ENCODE measurements at regions not wholly inside any gene's neighbourhood (a gene's known extent, or its start where the extent isn't known, plus 50 kb on each side); places are given as distances from the start of the nearest gene placed in this dataset.

DNA sequence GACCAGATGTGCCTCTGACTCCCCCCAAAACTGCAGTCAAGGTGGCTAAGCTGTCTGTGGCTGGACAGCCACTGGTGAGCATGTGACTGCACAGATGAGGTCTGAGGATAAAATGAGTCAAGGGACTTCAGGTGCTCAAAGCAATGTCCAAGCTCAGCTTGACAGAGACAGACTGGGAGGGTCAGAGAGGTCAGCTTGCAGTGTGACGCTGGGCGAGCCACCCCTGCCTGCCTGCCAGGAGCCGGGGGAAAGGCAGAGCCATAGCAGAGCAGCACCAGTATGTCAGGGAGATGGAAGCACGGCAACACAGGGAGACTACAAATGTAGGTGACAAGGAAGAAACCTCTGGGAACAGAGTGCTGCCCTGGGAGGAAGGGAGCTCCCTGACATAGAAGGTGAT is 399.4 kb downstream of the OCA2 start:
- no peak for DNase-seq (ENCODE audit: extremely low read depth in 1 of 4, low spot score in 3 of 4)
- in situ Hi-C loops (cut with MboI) = no loop called here
- Histone ChIP-seq H3K4me2 (ENCODE audit: insufficient read depth, low read length) (no peak overlapping the region), H2AFZ (ENCODE audit: low read depth, low read length) (no peak overlapping the region), H3K36me3 (ENCODE audit: control insufficient read depth, insufficient read depth, low read length) (no peaks in the 10 kb centered on the region), H3K79me2 (ENCODE audit: control insufficient read depth, insufficient read depth, low read length) (no peaks in the 10 kb centered on the region), H3K4me1 (replicated peaks in 1 of 2; ENCODE audit: control insufficient read depth in 2 of 2, insufficient read depth in 2 of 2, low read length in 2 of 2) (no peaks in the 10 kb centered on the region; a peak in 1 of 5 replicates), H3K27ac (ENCODE audit: extremely low read depth, low read depth, low read length) (no peak overlapping the region), H3K9me1 (ENCODE audit: control insufficient read depth, insufficient read depth, low read length) (no peaks in the 10 kb centered on the region), H3K4me3 (no peak overlapping the region), H3K27me3 (ENCODE audit: control insufficient read depth in 2 of 2, insufficient read depth in 2 of 2, low read length in 2 of 2) (peaks cover 0 to 10% of the 10 kb centered on the region in 2 experiments; a peak in 3 of 5 replicates), H3K9ac (ENCODE audit: insufficient read depth in 1 of 2, low read depth in 2 of 2, low read length in 2 of 2) (no peak overlapping the region), H3K9me3 (replicated peaks; ENCODE audit: control insufficient read depth, insufficient read depth, low read depth, low read length) (no peaks in the 10 kb centered on the region), H4K20me1 (replicated peaks; ENCODE audit: control insufficient read depth, insufficient read depth, low read length) (no peaks in the 10 kb centered on the region)
- ChIA-PET CTCF (ENCODE audit: low intra/inter-chr PET ratio) (no interaction called here), POLR2A (no interaction called here)
- intact Hi-C loops (cut with micrococcal nuclease) = no loop called here
- ATAC-seq = no peak
- no peak for TF ChIP-seq ELF1 (tag; IDR thresholded peaks at IDR 0.05)
- TF ChIP-seq SMAD4 (CRISPR knock-in tag; conservative IDR thresholded peaks at IDR 0.05) = no peak
- TF ChIP-seq, protein P1, sequence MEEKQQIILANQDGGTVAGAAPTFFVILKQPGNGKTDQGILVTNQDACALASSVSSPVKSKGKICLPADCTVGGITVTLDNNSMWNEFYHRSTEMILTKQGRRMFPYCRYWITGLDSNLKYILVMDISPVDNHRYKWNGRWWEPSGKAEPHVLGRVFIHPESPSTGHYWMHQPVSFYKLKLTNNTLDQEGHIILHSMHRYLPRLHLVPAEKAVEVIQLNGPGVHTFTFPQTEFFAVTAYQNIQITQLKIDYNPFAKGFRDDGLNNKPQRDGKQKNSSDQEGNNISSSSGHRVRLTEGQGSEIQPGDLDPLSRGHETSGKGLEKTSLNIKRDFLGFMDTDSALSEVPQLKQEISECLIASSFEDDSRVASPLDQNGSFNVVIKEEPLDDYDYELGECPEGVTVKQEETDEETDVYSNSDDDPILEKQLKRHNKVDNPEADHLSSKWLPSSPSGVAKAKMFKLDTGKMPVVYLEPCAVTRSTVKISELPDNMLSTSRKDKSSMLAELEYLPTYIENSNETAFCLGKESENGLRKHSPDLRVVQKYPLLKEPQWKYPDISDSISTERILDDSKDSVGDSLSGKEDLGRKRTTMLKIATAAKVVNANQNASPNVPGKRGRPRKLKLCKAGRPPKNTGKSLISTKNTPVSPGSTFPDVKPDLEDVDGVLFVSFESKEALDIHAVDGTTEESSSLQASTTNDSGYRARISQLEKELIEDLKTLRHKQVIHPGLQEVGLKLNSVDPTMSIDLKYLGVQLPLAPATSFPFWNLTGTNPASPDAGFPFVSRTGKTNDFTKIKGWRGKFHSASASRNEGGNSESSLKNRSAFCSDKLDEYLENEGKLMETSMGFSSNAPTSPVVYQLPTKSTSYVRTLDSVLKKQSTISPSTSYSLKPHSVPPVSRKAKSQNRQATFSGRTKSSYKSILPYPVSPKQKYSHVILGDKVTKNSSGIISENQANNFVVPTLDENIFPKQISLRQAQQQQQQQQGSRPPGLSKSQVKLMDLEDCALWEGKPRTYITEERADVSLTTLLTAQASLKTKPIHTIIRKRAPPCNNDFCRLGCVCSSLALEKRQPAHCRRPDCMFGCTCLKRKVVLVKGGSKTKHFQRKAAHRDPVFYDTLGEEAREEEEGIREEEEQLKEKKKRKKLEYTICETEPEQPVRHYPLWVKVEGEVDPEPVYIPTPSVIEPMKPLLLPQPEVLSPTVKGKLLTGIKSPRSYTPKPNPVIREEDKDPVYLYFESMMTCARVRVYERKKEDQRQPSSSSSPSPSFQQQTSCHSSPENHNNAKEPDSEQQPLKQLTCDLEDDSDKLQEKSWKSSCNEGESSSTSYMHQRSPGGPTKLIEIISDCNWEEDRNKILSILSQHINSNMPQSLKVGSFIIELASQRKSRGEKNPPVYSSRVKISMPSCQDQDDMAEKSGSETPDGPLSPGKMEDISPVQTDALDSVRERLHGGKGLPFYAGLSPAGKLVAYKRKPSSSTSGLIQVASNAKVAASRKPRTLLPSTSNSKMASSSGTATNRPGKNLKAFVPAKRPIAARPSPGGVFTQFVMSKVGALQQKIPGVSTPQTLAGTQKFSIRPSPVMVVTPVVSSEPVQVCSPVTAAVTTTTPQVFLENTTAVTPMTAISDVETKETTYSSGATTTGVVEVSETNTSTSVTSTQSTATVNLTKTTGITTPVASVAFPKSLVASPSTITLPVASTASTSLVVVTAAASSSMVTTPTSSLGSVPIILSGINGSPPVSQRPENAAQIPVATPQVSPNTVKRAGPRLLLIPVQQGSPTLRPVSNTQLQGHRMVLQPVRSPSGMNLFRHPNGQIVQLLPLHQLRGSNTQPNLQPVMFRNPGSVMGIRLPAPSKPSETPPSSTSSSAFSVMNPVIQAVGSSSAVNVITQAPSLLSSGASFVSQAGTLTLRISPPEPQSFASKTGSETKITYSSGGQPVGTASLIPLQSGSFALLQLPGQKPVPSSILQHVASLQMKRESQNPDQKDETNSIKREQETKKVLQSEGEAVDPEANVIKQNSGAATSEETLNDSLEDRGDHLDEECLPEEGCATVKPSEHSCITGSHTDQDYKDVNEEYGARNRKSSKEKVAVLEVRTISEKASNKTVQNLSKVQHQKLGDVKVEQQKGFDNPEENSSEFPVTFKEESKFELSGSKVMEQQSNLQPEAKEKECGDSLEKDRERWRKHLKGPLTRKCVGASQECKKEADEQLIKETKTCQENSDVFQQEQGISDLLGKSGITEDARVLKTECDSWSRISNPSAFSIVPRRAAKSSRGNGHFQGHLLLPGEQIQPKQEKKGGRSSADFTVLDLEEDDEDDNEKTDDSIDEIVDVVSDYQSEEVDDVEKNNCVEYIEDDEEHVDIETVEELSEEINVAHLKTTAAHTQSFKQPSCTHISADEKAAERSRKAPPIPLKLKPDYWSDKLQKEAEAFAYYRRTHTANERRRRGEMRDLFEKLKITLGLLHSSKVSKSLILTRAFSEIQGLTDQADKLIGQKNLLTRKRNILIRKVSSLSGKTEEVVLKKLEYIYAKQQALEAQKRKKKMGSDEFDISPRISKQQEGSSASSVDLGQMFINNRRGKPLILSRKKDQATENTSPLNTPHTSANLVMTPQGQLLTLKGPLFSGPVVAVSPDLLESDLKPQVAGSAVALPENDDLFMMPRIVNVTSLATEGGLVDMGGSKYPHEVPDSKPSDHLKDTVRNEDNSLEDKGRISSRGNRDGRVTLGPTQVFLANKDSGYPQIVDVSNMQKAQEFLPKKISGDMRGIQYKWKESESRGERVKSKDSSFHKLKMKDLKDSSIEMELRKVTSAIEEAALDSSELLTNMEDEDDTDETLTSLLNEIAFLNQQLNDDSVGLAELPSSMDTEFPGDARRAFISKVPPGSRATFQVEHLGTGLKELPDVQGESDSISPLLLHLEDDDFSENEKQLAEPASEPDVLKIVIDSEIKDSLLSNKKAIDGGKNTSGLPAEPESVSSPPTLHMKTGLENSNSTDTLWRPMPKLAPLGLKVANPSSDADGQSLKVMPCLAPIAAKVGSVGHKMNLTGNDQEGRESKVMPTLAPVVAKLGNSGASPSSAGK (IDR thresholded peaks at IDR 0.05) = no peak
- no peak for TF ChIP-seq MYNN (IDR thresholded peaks at IDR 0.05)
- no peak for TF ChIP-seq MYNN (CRISPR knock-in tag; IDR thresholded peaks at IDR 0.05)
- TF ChIP-seq U2AF1 (optimal IDR thresholded peaks at IDR 0.05; ENCODE audit: low read depth, low read length) = no peak
- TF ChIP-seq PURB (CRISPR knock-in tag; IDR thresholded peaks at IDR 0.05; ENCODE audit: low read depth) = no peak
- TF ChIP-seq CAMTA2 (CRISPR knock-in tag; conservative IDR thresholded peaks at IDR 0.05) = no peak
- no peak for TF ChIP-seq L3MBTL2 (IDR thresholded peaks at IDR 0.05)
- no TSS peak for BruUV-seq (replicated peaks)
- 0% methylated on average over 4 of the region's 4 CpGs for WGBS (ENCODE audit: insufficient coverage, low coverage, missing lambda C conversion rate)
- no peak for FAIRE-seq
